Thoracic aorta (tissue), 2 donors: ENCODE measurements at regions not wholly inside any gene's neighbourhood (a gene's known extent, or its start where the extent isn't known, plus 50 kb on each side); places are given as distances from the start of the nearest gene placed in this dataset.

Experiments
- ATAC-seq: fragments of 150-250 bp; one replicate; pipeline ENCODE4 v1.8.0; 2017; ENCODE audit warnings: low read depth; ENCODE audit not compliant: insufficient number of reproducible peaks, low FRiP score
- DNase-seq: peaks from one replicate; pipeline ENCODE4 v3.0.0-alpha.2; 2020; ENCODE audit warnings: low spot score
- H3K27ac ChIP-seq, 2 donors: fragments of 200-600 bp; sonication (generic); 1 replicate in 1 of 2; 2 replicates in 1 of 2; pipeline ENCODE4 v1.5.1; 2016; ENCODE audit warnings: mild to moderate bottlenecking in 2 of 2, moderate library complexity in 2 of 2
- H3K27me3 ChIP-seq: fragments of 200-600 bp; sonication (generic); replicated peaks from 2 replicates; pipeline ENCODE4 v1.6.0; 2016; ENCODE audit warnings: mild to moderate bottlenecking; ENCODE audit not compliant: insufficient read depth
- H3K36me3 ChIP-seq: fragments of 200-600 bp; sonication (generic); one replicate; pipeline ENCODE4 v1.5.1; 2016
- H3K4me1 ChIP-seq, 2 donors: fragments of 200-600 bp; sonication (generic); 1 replicate in 1 of 2; 2 replicates in 1 of 2; pipeline versions ENCODE4 v1.5.1 to v1.6.0; 2016; ENCODE audit warnings: low read depth in 2 of 2, mild to moderate bottlenecking in 1 of 2; ENCODE audit not compliant: control insufficient read depth in 1 of 2
- H3K4me3 ChIP-seq: fragments of 200-600 bp; sonication (generic); 2 replicates; pipeline ENCODE4 v1.5.1; 2016; ENCODE audit warnings: mild to moderate bottlenecking
- H3K9me3 ChIP-seq: fragments of 200-600 bp; sonication (generic); 2 replicates; pipeline ENCODE4 v1.5.1; 2016
- CTCF ChIP-seq: fragments of 200-600 bp; sonication (generic); IDR thresholded peaks from one replicate; pipeline ENCODE4 v1.5.1; 2019; ENCODE audit warnings: antibody characterized with exemption

- no peak overlapping the region for H3K27ac ChIP-seq
- no peaks in the 10 kb centered on the region for H3K36me3 ChIP-seq
- no peaks in the 10 kb centered on the region for H3K27me3 ChIP-seq
- H3K4me3 ChIP-seq = no peak overlapping the region
- ATAC-seq (no peak), DNase-seq (no peak)
- peaks cover 16% of the 10 kb centered on the region for H3K9me3 ChIP-seq
- no peak for TF ChIP-seq CTCF
- no peaks in the 10 kb centered on the region for H3K4me1 ChIP-seq
These were observed 220.4 kb downstream of the SNRPN start for GRCh38 chr15:25175033-25175788.

GRCh38 chr15:25175789-25176615 lies 221.2 kb downstream of the SNRPN start:
- Histone ChIP-seq H3K27me3 (no peaks in the 10 kb centered on the region), H3K9me3 (peaks cover 16% of the 10 kb centered on the region), H3K4me3 (no peak overlapping the region), H3K36me3 (no peaks in the 10 kb centered on the region), H3K27ac (no peak overlapping the region), H3K4me1 (no peaks in the 10 kb centered on the region)
- DNase-seq (no peak), ATAC-seq (no peak)
- no peak for TF ChIP-seq CTCF

GRCh38 chr15:25176616-25176923 lies 221.8 kb downstream of the SNRPN start:
- Histone ChIP-seq H3K36me3 (no peaks in the 10 kb centered on the region), H3K9me3 (peaks cover 16% of the 10 kb centered on the region), H3K27me3 (no peaks in the 10 kb centered on the region), H3K27ac (no peak overlapping the region), H3K4me3 (no peak overlapping the region), H3K4me1 (no peaks in the 10 kb centered on the region)
- no peak for ATAC-seq
- no peak for TF ChIP-seq CTCF
- no peak for DNase-seq

GRCh38 chr15:25176991-25177954 lies 222.5 kb downstream of the SNRPN start:
- no peaks in the 10 kb centered on the region for H3K4me1 ChIP-seq
- H3K36me3 ChIP-seq = no peaks in the 10 kb centered on the region
- H3K4me3 ChIP-seq = no peak overlapping the region
- peaks cover 16% of the 10 kb centered on the region for H3K9me3 ChIP-seq
- TF ChIP-seq CTCF = no peak
- ATAC-seq (no peak), DNase-seq (no peak)
- no peak overlapping the region for H3K27ac ChIP-seq
- H3K27me3 ChIP-seq = no peaks in the 10 kb centered on the region
